ENCODE measurements at regions not wholly inside any gene's neighbourhood (a gene's known extent, or its start where the extent isn't known, plus 50 kb on each side); places are given as distances from the start of the nearest gene placed in this dataset.

DNA sequence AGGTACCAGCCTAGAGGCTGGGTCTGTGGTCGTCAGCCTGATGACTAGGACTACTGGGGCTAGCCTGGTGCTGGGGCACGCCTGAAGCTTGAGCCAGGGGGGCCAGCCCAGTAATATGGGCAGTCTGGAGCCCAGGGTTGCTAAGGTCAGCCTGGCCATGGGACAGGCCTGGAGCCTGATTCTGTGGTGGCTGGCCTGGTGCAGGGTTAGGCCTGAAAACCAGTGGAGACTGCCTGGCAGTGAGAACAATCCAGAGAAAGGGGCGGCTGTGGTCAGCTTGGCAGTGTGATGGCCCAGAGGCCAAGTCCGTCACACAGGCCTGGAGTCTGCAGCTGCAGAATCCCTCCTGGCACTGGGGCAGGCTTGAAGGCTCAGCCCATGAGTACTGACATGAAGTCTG lies 445.8 kb downstream of the SATB2 start:
- no peak for TF ChIP-seq EZH2 (IDR thresholded peaks at IDR 0.05; ENCODE audit: low read length)
- TF ChIP-seq, protein P1, sequence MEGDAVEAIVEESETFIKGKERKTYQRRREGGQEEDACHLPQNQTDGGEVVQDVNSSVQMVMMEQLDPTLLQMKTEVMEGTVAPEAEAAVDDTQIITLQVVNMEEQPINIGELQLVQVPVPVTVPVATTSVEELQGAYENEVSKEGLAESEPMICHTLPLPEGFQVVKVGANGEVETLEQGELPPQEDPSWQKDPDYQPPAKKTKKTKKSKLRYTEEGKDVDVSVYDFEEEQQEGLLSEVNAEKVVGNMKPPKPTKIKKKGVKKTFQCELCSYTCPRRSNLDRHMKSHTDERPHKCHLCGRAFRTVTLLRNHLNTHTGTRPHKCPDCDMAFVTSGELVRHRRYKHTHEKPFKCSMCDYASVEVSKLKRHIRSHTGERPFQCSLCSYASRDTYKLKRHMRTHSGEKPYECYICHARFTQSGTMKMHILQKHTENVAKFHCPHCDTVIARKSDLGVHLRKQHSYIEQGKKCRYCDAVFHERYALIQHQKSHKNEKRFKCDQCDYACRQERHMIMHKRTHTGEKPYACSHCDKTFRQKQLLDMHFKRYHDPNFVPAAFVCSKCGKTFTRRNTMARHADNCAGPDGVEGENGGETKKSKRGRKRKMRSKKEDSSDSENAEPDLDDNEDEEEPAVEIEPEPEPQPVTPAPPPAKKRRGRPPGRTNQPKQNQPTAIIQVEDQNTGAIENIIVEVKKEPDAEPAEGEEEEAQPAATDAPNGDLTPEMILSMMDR (optimal IDR thresholded peaks at IDR 0.05 in 1 of 3, IDR thresholded peaks at IDR 0.05 in 1 of 3, conservative IDR thresholded peaks at IDR 0.05 in 1 of 3; ENCODE audit: extremely low read depth in 1 of 3, insufficient read depth in 2 of 3, low read length in 3 of 3), result no peak

All from keratinocyte (primary cell).